KMS-11 (cell line): ENCODE measurements at regions not wholly inside any gene's neighbourhood (a gene's known extent, or its start where the extent isn't known, plus 50 kb on each side); places are given as distances from the start of the nearest gene placed in this dataset.

Experiments
- H2AFZ ChIP-seq: fragments of 200-600 bp; sonication (generic); 2 replicates; pipeline ENCODE4 v1.6.1; 2016; ENCODE audit warnings: antibody characterized with exemption, mixed run types, low read depth
- H3K27ac ChIP-seq: fragments of 200-600 bp; sonication (generic); 2 replicates; pipeline ENCODE4 v1.6.1; 2016; ENCODE audit warnings: mild to moderate bottlenecking, mixed run types
- H3K27me3 ChIP-seq: fragments of 200-600 bp; sonication (generic); 2 replicates; pipeline ENCODE4 v1.6.1; 2017; ENCODE audit warnings: mild to moderate bottlenecking, low read depth, mixed run types, moderate library complexity; ENCODE audit not compliant: insufficient read depth
- H3K36me3 ChIP-seq: fragments of 200-600 bp; sonication (generic); 2 replicates; pipeline ENCODE4 v1.6.1; 2017; ENCODE audit warnings: mild to moderate bottlenecking, mixed run types; ENCODE audit not compliant: insufficient read depth
- H3K4me1 ChIP-seq: fragments of 200-600 bp; sonication (generic); 2 replicates; pipeline ENCODE4 v1.6.1; 2016; ENCODE audit warnings: mild to moderate bottlenecking, low read depth, mixed run types; ENCODE audit not compliant: poor library complexity, severe bottlenecking
- H3K4me2 ChIP-seq: fragments of 200-600 bp; sonication (generic); 2 replicates; pipeline ENCODE4 v1.7.0; 2016; ENCODE audit warnings: mild to moderate bottlenecking, mixed run types
- H3K4me3 ChIP-seq: fragments of 200-600 bp; sonication (generic); IDR thresholded peaks from 2 replicates; pipeline ENCODE4 v1.6.1; 2017; ENCODE audit warnings: low read depth, low read length, mixed read lengths; ENCODE audit not compliant: insufficient read depth
- H3K79me2 ChIP-seq: fragments of 200-600 bp; sonication (generic); 2 replicates; pipeline ENCODE4 v1.6.1; 2016; ENCODE audit warnings: low read depth, mixed run types; ENCODE audit not compliant: insufficient read depth
- H3K9ac ChIP-seq: fragments of 200-600 bp; sonication (generic); 2 replicates; pipeline ENCODE4 v1.6.1; 2016; ENCODE audit warnings: mild to moderate bottlenecking, mixed run types
- H4K20me1 ChIP-seq: fragments of 200-600 bp; sonication (generic); 2 replicates; pipeline ENCODE4 v1.6.1; 2016; ENCODE audit warnings: mild to moderate bottlenecking, mixed run types; ENCODE audit not compliant: insufficient read depth
- TF ChIP-seq, protein P1 (sequence below): fragments of 200-600 bp; sonication (generic); conservative IDR thresholded peaks from 2 replicates; pipeline ENCODE4 v1.6.1; 2017; ENCODE audit warnings: low read depth, mild to moderate bottlenecking, antibody characterized with exemption, low read length, moderate library complexity, mixed read lengths

DNA sequence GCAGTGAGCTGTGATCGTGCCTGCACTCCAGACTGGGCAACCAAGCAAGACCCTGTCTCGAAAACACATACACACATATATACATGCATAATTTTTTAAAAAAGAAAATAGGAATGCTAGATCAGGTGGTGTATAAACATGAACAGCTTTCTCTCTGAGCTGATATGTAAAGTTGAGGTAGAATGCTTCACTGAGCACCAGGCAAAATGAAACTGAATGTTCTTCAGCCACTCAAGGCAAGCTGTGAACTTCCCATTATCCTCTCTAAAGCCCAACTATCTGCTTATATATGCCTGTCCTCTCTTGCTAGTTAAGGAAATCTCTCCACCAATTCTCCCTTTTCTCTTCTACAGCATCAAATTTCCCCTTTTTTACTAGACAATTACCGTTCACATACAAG is 93.0 kb downstream of the NUF2 start:
- Histone ChIP-seq H2AFZ (no peak overlapping the region), H3K27me3 (no peaks in the 10 kb centered on the region)
- TF ChIP-seq, protein P1, sequence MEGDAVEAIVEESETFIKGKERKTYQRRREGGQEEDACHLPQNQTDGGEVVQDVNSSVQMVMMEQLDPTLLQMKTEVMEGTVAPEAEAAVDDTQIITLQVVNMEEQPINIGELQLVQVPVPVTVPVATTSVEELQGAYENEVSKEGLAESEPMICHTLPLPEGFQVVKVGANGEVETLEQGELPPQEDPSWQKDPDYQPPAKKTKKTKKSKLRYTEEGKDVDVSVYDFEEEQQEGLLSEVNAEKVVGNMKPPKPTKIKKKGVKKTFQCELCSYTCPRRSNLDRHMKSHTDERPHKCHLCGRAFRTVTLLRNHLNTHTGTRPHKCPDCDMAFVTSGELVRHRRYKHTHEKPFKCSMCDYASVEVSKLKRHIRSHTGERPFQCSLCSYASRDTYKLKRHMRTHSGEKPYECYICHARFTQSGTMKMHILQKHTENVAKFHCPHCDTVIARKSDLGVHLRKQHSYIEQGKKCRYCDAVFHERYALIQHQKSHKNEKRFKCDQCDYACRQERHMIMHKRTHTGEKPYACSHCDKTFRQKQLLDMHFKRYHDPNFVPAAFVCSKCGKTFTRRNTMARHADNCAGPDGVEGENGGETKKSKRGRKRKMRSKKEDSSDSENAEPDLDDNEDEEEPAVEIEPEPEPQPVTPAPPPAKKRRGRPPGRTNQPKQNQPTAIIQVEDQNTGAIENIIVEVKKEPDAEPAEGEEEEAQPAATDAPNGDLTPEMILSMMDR = no peak

DNA sequence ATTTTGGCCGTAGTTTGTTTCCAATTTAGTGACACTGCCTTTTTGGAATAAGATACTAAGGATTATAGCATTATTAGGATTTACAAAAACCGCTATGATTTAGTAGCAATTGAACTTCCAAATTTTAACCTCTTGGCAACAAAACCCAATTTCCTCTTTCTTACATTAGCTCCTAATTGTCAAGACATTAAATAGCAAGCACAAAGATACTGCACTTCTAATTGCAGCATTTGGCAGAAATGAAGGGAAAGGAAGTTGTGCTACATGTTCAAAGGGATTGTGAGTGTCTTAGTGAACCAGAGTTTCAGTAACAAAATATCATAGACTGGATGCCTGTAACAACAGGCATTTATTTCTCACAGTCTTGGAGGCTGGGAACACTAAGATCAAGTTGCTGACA is 99.9 kb downstream of the NUF2 start:
- Histone ChIP-seq H3K27ac (no peak overlapping the region), H3K79me2 (no peaks in the 10 kb centered on the region), H3K27me3 (no peaks in the 10 kb centered on the region), H3K36me3 (no peaks in the 10 kb centered on the region), H3K4me2 (no peak overlapping the region), H3K9ac (no peak overlapping the region), H4K20me1 (no peaks in the 10 kb centered on the region), H3K4me3 (no peak overlapping the region), H2AFZ (no peak overlapping the region), H3K4me1 (no peaks in the 10 kb centered on the region)
- TF ChIP-seq, protein P1 = no peak

More for the DNA sequence above, 93.0 kb downstream of the NUF2 start:
- Histone ChIP-seq H3K27ac (no peak overlapping the region), H3K4me1 (no peaks in the 10 kb centered on the region), H3K9ac (no peak overlapping the region), H3K36me3 (no peaks in the 10 kb centered on the region), H3K4me3 (no peak overlapping the region), H3K79me2 (no peaks in the 10 kb centered on the region), H4K20me1 (no peaks in the 10 kb centered on the region), H3K4me2 (no peak overlapping the region)

DNA sequence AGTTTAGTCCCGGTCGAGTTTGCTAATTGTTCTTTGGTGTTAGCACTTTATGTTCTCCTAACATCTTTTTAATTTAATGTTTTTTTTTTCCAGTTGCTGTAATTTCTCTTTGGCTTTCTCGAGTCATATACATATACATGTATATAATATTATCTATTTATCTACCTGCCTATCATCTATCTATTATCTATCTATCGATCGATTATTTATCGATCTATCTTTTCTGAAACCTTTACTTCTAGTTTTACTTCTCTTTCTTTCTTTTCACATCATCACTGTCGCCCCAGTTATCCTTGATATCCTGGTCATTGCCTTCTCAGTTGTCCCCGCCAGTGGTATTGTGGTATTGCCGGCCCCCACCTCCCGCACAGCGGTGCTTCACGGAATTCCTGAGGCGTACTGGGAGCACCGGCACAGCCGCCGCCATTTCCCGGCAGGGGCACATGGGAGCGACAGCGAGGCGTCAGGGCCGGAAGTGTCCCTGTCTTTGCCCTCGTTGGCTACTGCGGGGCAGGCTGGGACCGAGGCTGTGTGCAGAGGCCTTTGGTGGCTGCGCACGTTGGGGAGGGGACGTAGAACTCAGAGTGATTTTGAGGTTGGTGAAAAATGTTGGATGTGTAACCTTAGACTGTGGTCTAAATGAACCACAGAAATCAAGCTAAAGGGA is 101.1 kb downstream of the NUF2 start:
- Histone ChIP-seq H3K27ac (no peak overlapping the region), H3K36me3 (no peaks in the 10 kb centered on the region), H3K4me2 (no peak overlapping the region), H3K9ac (no peak overlapping the region), H3K4me1 (no peaks in the 10 kb centered on the region), H3K79me2 (no peaks in the 10 kb centered on the region), H3K4me3 (no peak overlapping the region), H3K27me3 (no peaks in the 10 kb centered on the region), H4K20me1 (no peaks in the 10 kb centered on the region), H2AFZ (no peak overlapping the region)
- TF ChIP-seq, protein P1 = no peak

DNA sequence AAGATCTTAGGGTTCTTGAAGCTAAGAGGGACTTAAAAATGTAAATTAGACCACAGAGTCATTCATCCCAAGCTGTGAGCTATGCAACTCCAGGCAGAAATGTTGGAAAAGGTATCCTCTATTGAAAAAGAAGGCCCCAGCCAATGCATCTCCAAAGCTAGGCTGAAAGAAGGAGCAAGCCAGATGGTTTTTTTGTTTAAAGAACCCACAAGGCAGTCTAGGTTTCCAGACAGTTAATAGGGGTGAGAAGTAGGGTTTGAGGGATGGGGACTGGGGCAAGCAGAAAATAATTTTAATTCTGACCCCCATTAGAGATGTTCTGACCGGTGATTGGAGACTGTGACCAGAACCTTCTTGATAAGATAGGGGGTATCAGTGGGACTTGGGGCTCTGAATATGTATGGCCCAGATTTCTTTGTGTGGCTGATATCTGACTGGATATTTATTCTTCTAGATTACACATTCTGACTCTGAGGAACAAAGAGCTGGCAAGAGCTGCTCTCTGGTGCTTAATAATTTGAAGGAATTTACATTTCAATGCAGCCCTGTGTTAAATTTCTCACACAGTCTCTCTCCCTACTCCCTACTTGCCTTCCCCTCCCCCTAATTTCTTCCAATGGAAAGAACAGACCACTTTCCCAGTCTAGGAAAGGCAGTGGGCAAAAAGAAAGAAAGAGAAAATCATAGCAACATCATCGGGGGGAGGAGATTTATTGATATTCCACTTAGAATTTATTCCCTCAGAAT is 104.9 kb downstream of the NUF2 start:
- no peak overlapping the region for H3K4me3 ChIP-seq
- no peak overlapping the region for H3K4me2 ChIP-seq
- H3K79me2 ChIP-seq = no peaks in the 10 kb centered on the region
- no peak overlapping the region for H3K9ac ChIP-seq
- TF ChIP-seq, protein P1 = no peak
- no peaks in the 10 kb centered on the region for H4K20me1 ChIP-seq
- no peaks in the 10 kb centered on the region for H3K27me3 ChIP-seq
- H2AFZ ChIP-seq = no peak overlapping the region
- no peak overlapping the region for H3K27ac ChIP-seq
- no peaks in the 10 kb centered on the region for H3K4me1 ChIP-seq
- no peaks in the 10 kb centered on the region for H3K36me3 ChIP-seq
